Loucy (cell line): ENCODE measurements at regions not wholly inside any gene's neighbourhood (a gene's known extent, or its start where the extent isn't known, plus 50 kb on each side); places are given as distances from the start of the nearest gene placed in this dataset.

Experiments used
- H2AFZ ChIP-seq: fragments of 200-600 bp; sonication (generic); 2 replicates; pipeline ENCODE4 v1.6.0; 2016; ENCODE audit warnings: antibody characterized with exemption, mild to moderate bottlenecking, low read length, moderate library complexity
- H3F3A ChIP-seq: fragments of 200-600 bp; 2 replicates; pipeline ENCODE4 v1.6.0; 2016; ENCODE audit warnings: antibody characterized with exemption, low read depth, mild to moderate bottlenecking
- H3K27me3 ChIP-seq: fragments of 200-600 bp; sonication (generic); 2 replicates; pipeline ENCODE4 v1.6.1; 2014; ENCODE audit warnings: low read length, mild to moderate bottlenecking; ENCODE audit not compliant: insufficient read depth, poor library complexity, severe bottlenecking
- H3K36me3 ChIP-seq: fragments of 200-600 bp; sonication (generic); 2 replicates; pipeline ENCODE4 v1.6.1; 2016; ENCODE audit warnings: low read length; ENCODE audit not compliant: insufficient read depth
- H3K4me1 ChIP-seq: fragments of 200-600 bp; sonication (generic); 2 replicates; pipeline ENCODE4 v1.5.1; 2014; ENCODE audit warnings: low read length, mild to moderate bottlenecking; ENCODE audit not compliant: insufficient read depth, poor library complexity, severe bottlenecking
- H3K4me2 ChIP-seq: fragments of 200-600 bp; sonication (generic); 2 replicates; pipeline ENCODE4 v1.6.0; 2014; ENCODE audit warnings: antibody characterized with exemption, low read length, low read depth, mild to moderate bottlenecking; ENCODE audit not compliant: poor library complexity, severe bottlenecking
- H3K4me3 ChIP-seq: fragments of 200-600 bp; sonication (generic); 2 replicates; pipeline ENCODE4 v1.5.1; 2014; ENCODE audit warnings: low read length, mild to moderate bottlenecking, mixed read lengths; ENCODE audit not compliant: poor library complexity, severe bottlenecking
- H3K79me2 ChIP-seq: fragments of 200-600 bp; sonication (generic); 2 replicates; pipeline ENCODE4 v1.6.1; 2014; ENCODE audit warnings: low read length; ENCODE audit not compliant: insufficient read depth
- H3K9ac ChIP-seq: fragments of 200-600 bp; sonication (generic); 2 replicates; pipeline ENCODE4 v1.6.0; 2014; ENCODE audit warnings: mild to moderate bottlenecking, low read depth, low read length, moderate library complexity; ENCODE audit not compliant: poor library complexity, severe bottlenecking
- H3K9me2 ChIP-seq: fragments of 200-600 bp; sonication (generic); replicated peaks from 2 replicates; pipeline ENCODE4 v1.6.1; 2016; ENCODE audit warnings: low read depth, low read length, mixed read lengths
- H3K9me3 ChIP-seq: fragments of 200-600 bp; sonication (generic); 2 replicates; pipeline ENCODE4 v1.6.1; 2014; ENCODE audit warnings: mild to moderate bottlenecking, antibody characterized with exemption, low read length, low read depth; ENCODE audit not compliant: insufficient read depth
- H4K20me1 ChIP-seq: fragments of 200-600 bp; sonication (generic); 2 replicates; pipeline ENCODE4 v1.6.0; 2014; ENCODE audit warnings: antibody characterized with exemption, low read length, mild to moderate bottlenecking; ENCODE audit not compliant: insufficient read depth, poor library complexity, severe bottlenecking
- EZH2phosphoT487 ChIP-seq: fragments of 200-600 bp; IDR thresholded peaks from 2 replicates; pipeline ENCODE4 v1.6.1; 2018; ENCODE audit warnings: antibody characterized with exemption, mild to moderate bottlenecking, moderate library complexity, borderline replicate concordance
- TF ChIP-seq, protein P1 (sequence below): fragments of 200-600 bp; sonication (generic); conservative IDR thresholded peaks from 2 replicates; pipeline ENCODE4 v1.5.1; 2014; ENCODE audit warnings: mild to moderate bottlenecking, antibody characterized with exemption, low read length

DNA sequence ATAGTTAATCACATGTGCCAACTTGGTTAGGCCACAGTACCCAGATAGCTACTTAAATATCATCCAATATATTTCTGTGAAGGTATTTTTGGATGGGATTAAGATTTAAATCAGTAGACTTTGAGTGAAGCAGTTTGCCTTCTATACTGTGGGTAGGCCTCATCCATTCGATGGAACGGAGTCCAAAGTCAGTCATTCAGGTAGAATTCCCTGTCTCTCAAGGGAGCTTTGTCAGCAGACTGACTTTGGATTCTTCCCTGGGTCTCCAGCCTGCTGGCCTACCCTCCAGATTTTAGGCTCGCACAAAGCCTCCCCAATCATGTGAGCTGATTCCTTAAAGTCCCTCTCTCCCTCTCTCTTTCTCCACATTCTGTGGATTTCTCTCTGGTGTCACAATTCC is 145.1 kb upstream of the MAGI3 start:
- Histone ChIP-seq H2AFZ (no peak overlapping the region), H3K4me3 (no peak overlapping the region), H3K9me2 (no peaks in the 10 kb centered on the region), H3K27me3 (no peaks in the 10 kb centered on the region), H3K36me3 (no peaks in the 10 kb centered on the region), H3K79me2 (no peaks in the 10 kb centered on the region), H3K4me2 (no peak overlapping the region), H3F3A (no peaks in the 10 kb centered on the region), H4K20me1 (no peaks in the 10 kb centered on the region), H3K9ac (no peak overlapping the region), H3K4me1 (no peaks in the 10 kb centered on the region), H3K9me3 (no peaks in the 10 kb centered on the region)
- TF ChIP-seq EZH2phosphoT487: no peak
- TF ChIP-seq, protein P1, sequence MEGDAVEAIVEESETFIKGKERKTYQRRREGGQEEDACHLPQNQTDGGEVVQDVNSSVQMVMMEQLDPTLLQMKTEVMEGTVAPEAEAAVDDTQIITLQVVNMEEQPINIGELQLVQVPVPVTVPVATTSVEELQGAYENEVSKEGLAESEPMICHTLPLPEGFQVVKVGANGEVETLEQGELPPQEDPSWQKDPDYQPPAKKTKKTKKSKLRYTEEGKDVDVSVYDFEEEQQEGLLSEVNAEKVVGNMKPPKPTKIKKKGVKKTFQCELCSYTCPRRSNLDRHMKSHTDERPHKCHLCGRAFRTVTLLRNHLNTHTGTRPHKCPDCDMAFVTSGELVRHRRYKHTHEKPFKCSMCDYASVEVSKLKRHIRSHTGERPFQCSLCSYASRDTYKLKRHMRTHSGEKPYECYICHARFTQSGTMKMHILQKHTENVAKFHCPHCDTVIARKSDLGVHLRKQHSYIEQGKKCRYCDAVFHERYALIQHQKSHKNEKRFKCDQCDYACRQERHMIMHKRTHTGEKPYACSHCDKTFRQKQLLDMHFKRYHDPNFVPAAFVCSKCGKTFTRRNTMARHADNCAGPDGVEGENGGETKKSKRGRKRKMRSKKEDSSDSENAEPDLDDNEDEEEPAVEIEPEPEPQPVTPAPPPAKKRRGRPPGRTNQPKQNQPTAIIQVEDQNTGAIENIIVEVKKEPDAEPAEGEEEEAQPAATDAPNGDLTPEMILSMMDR: no peak

DNA sequence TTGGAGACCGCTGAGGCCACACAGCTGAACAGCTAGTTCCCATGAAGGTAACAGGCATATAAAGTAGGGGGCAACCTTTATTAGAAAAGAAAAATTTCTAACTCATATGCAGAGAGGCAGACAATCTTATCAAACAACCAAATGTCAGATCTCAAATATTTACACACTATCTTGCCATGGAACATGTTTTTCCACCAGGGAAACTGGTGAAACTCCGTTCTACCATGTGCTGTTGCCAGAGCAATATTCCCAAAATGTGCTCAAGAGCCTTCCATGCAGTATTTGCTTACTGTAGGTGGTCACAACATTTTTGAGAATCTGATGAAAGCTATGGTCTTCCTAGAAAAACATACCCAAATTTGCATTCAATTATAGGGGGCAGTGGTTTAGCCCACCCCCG is 143.4 kb upstream of the MAGI3 start:
- Histone ChIP-seq H3K9me2 (no peaks in the 10 kb centered on the region), H3K36me3 (no peaks in the 10 kb centered on the region), H3K27me3 (no peaks in the 10 kb centered on the region), H3K4me3 (no peak overlapping the region), H2AFZ (no peak overlapping the region), H3K4me2 (no peak overlapping the region), H3K9ac (no peak overlapping the region), H3K4me1 (no peaks in the 10 kb centered on the region), H3K79me2 (no peaks in the 10 kb centered on the region), H3F3A (no peaks in the 10 kb centered on the region), H4K20me1 (no peaks in the 10 kb centered on the region), H3K9me3 (no peaks in the 10 kb centered on the region)
- no peak for TF ChIP-seq EZH2phosphoT487
- TF ChIP-seq, protein P1: no peak

- Histone ChIP-seq H2AFZ (no peak overlapping the region), H3K4me2 (no peak overlapping the region), H3F3A (no peaks in the 10 kb centered on the region), H3K79me2 (no peaks in the 10 kb centered on the region), H3K9me2 (no peaks in the 10 kb centered on the region), H3K9me3 (no peaks in the 10 kb centered on the region), H4K20me1 (no peaks in the 10 kb centered on the region), H3K27me3 (no peaks in the 10 kb centered on the region), H3K9ac (no peak overlapping the region), H3K36me3 (no peaks in the 10 kb centered on the region), H3K4me1 (no peaks in the 10 kb centered on the region), H3K4me3 (no peak overlapping the region)
- TF ChIP-seq, protein P1: no peak
- no peak for TF ChIP-seq EZH2phosphoT487
These were observed 143.0 kb upstream of the MAGI3 start for GRCh38 chr1:113247355-113247754.
